HG03354 (cell line): ENCODE measurements at regions not wholly inside any gene's neighbourhood (a gene's known extent, or its start where the extent isn't known, plus 50 kb on each side); places are given as distances from the start of the nearest gene placed in this dataset.
"Not testable (repeated sequence)": the region's sequence is repeated elsewhere in the genome, so short reads cannot be mapped to it uniquely, and the experiment has no call there.

Experiments
- ATAC-seq: cut with Tn5 transposase; IDR thresholded peaks from one replicate; pipeline ENCODE4 v1.9.1; 2021; ENCODE audit warnings: mild to moderate bottlenecking; ENCODE audit not compliant: unreplicated experiment, poor library complexity, severe bottlenecking

DNA sequence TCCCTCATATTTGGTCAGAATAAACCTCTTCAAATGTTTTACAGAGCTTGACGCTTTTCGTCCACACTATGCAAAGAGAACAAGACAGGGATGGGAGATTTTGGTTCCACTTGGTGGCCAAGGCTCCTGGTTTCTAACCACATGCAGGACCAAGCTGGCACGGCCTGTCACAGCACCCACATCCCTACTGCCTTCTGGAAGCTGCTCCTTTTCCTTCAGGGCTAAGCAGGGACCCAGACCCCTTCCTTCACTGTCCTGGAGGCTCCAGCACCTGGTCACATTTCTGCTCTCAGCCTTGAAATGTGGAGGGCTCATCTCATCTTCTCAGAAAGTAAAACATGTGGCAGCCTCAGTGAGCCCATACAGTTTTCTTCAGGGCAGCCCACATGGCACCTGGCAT is 50.4 kb upstream of the ARHGEF7 start:
- no peak for ATAC-seq

DNA sequence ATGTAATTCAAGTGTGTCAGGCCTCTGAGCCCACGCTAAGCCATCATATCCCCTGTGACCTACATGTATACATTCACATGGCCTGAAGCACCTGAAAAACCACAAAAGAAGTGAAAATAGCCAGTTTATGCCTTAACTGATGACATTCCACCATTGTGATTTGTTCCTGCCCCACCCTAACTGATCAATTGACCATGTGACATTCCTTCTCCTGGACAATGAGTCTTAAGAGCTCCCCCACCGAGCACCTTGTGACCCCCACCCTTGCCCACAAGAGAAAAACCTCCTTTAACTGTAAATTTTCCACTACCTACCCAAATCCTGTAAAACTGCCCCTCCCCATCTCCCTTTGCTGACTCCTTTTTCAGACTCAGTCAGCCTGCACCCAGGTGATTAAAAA is 52.1 kb upstream of the ARHGEF7 start:
- ATAC-seq: no peak

DNA sequence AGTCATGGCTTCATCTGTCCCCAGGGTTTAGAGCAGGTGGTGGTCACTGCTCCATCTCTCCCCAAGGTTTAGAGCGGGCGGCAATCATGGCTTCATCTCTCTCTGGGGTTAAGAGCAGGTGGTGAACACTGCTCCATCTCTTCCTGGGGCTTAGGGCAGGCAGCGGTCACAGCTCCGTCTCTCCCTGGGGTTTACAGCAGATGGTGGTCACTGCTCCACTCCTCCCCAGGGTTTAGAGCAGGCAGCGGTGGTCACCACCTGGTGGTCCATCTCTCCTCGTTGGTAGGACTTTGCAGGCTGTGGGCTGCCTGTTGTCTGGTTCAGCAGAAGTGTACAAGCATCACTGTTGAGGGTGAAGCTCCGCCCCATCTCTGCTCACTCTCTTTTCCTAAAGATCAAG is 52.8 kb upstream of the ARHGEF7 start:
- no peak for ATAC-seq

DNA sequence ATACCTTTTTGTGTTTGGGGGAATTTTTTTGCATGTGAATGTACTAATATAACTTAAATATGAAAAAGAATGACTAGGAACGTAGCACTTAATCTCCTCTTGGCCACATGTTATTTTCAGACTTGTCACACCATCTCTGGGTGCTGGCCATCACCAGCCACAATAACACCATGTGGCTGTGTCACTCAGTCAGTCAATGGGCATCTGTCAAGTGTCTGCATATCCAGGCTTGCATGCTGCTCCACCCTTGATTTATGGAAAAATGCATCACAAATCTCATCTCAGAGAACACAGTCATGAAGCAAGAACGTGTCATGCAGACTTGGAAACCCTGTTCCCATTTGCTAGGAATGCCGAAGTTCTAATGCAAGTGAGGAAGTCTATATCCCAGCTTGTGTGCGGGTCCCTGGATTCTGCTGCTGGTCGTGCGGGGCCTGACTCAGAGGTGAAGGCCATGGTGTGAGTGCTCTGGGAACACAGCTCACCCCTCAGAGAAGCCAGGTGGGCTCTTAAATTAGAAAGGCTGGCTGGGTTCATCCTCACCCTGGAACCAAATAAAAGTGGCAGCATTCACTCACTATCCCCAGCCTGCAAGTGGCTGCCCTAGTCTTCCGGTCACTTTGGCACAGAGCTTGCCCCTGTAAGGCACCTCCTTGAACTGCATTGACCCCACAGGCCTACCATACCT is 53.6 kb upstream of the ARHGEF7 start:
- no peak for ATAC-seq

DNA sequence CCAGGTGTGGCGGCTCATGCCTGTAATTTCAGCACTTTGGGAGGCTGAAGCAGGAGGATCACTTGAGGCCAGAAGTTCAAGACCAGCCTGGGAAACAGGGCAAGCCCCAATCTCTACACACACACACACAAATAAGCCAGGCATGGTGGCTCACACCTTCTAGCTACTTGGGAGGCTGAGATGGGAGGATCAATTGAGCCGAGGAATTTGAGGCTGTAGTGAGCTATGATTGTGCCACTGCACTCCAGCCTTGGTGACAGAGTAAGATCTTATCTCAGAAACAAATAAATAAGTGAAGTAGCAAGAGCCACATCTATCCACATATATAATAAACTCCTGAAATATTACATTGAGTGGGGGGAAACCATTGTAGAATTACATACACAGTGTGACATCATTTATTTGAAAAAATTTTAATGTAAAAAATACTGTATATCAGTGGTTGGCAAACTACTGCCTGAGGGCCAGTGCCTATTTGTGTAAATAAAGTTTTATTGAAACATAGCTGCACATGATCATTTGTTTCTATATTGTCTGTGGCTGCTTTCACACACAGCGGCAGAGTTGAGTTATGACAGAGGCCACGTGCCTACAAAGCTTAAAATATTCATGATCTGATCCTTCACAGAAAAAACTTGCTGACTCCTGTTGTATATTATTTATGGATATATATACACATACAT is 54.7 kb upstream of the ARHGEF7 start:
- no peak for ATAC-seq

DNA sequence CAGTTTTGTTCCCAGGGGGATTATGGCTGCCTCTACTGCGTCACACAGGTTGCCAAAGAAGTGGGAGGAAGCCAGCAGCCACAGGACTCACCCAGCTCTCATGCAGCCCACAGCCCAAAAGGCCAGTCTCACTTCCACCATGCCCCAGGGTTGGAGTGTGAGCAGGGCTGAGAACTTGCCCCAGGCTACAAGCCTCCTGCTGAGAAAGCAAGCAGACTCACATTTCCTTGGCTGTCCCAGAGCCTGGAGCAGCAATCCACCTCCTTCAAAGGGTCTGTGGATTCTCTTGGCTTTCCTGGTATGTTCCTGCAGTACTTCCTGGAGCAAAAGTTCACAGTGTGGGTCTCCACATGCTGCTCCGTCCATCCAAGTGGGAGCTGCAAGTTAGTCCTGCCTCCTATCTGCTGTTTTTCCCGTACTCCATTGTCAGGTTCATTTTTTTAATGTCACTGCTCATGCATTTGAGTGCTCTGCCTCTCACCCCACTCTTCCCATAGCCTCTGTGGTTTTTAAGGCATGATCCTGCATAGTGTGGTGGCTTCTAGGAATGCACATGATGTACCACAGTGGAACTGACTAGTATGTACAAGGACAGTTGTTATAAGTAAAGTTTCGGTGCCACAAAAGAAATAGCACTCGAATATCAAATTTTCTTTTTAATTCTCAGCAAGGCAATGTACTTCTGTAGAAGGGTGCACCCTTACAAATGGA is 56.2 kb upstream of the ARHGEF7 start:
- no peak for ATAC-seq

DNA sequence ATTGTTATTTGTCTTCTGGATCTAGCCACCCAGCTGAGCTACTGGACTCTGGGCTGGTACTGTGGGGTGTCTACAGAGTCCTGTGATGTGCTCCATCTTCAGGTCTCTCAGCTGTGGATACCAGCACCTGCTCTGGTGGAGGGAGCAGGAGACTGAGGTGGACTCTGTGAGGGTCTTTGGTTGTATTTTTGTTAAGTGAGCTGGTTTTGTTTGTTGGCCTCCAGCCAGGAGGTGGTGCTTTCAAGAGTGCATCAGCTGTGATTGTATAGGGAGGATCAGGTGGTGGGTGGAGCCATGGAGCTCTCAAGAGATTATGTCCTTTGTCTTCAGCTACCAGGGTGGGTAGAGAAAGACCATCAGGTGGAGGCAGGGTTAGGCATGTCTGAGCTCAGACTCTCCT is 56.8 kb upstream of the ARHGEF7 start:
- not testable (repeated sequence) for ATAC-seq

DNA sequence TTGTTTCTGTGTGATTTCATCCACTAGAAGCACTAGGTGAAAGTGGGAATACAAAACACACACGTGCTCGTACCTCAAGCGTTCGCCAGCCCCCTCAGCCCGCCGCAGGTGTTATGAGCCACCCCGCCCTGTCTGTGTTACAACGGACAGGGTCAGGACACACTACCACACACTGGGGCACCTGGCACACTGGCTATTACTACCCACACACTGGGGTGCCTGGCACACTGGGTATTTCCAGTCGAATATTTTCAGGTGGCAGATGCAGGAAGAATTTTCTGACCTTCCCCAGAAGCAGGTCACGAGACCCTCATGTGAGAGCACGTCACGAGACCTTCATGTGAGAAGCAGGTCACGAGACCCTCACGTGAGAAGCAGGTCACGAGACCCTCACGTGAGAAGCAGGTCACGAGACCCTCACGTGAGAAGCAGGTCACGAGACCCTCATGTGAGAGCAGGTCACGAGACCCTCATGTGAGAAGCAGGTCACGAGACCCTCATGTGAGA is 63.3 kb upstream of the ARHGEF7 start:
- not testable (repeated sequence) for ATAC-seq

DNA sequence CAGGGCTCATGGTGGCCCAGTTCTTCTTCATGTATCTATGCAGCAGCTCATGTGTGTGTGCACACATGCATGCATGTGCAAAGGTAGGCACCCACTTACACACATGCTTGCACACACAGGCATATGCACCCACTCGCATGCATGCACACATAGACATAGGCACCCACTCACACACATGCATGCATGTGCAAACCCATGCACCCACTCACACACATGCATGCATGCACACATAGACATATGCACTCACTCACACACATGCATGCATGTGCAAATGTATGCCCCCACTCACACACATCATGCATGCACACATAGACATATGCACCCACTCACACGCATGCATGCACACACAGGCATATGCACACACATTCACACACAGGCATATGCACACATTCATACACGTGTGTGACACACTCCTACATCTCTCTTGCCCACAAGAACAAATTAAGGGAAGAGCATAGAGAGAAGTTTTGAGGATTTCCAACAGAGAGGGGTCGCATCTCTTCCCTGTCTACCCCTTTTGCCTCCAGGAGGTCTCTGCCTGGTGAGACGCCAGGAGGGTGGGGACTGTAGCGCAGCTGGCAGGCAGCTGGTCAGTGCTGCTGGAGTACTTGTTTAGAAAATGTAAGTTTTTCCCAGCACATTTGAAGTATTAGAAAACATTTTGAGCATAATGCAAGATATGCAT is 63.9 kb upstream of the ARHGEF7 start:
- ATAC-seq: no peak

DNA sequence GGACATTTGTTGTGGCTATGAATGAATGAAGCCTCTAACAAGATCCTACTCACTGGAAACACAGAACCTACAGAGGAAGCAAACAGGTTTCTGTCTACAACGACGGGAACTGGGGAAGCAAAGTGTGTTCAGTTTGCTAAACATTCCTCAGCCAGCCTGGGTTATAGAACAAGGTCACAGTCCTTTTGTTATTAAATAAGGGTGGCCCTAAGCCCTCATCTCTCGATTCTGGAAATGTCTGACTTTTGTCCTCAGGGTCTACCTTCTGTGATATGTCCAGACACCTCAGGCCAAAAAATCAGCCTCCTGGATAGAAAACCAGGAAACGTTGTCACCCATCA is 64.6 kb upstream of the ARHGEF7 start:
- no peak for ATAC-seq

DNA sequence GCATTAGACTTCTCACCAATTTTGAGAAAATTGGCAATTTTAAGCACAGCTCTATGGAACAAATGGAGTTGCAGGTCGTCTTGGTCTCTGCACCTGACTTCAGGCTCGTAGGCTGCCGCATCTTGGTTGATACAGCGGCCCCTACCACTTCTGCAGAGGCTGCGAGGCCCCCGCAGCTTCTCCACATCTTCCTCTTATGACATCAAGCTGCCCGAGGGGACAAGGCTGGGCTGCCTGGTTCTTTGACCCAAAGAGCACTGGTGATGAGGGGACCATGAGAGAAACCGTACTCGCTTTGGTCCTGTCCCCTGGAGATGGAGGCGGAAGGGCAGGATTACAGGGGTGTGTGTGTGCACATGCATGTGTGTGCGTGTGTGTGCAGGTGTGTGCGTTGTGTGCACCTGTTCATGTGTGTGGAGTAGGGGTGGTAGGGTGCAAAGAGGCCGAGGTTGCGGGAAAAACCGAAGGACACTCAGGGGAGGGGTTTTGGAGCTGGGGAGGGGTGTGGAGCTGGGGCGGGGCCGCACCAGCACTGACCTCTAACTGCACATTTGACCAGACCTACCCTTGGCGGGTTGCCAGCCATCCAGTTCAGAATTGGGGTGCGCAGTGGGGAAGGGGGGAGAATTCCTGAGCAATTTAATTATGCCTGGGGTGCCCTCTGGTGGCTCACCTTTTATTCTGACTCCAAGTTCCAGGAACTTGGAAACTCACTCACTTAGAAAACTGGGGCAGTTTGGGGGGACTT is 65.1 kb upstream of the ARHGEF7 start:
- ATAC-seq: no peak

DNA sequence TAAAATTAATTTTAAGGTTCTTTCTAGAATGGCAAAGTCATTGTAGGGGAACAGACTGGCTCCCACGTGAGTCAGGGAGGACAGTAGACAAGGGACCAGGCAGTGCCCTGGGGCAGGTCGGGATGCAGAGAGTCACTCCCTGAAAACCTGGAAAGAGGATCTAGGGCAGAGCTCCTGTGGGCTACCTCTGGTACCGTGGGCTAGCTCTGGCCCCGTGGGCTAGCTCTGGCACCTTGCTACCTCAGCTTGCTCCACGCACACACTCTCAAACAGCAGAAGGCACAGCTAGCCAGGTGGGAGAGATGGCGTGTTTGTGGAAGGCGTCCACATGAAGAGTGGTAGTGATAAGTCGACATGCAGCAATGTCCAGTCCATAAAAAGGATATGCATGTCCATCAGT is 66.7 kb upstream of the ARHGEF7 start:
- ATAC-seq: no peak

DNA sequence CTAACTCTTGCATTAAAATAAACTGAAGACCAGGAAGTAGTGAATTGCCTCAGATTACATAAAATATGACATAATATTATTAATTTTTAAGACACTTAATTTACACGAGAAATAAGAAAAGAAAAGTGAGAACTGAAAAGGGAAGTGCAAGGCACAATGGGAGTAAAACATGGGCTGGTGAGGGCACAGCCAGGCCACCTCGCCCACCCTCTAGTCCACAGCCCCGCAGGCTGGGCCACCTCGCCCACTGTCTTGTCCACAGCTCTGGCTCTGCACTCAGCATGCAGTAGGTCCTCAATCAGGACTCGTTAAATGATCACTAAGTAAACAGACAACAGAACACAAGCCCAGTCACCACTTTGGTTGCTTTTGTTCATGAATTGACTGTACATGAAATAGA is 67.8 kb upstream of the ARHGEF7 start:
- ATAC-seq: no peak

DNA sequence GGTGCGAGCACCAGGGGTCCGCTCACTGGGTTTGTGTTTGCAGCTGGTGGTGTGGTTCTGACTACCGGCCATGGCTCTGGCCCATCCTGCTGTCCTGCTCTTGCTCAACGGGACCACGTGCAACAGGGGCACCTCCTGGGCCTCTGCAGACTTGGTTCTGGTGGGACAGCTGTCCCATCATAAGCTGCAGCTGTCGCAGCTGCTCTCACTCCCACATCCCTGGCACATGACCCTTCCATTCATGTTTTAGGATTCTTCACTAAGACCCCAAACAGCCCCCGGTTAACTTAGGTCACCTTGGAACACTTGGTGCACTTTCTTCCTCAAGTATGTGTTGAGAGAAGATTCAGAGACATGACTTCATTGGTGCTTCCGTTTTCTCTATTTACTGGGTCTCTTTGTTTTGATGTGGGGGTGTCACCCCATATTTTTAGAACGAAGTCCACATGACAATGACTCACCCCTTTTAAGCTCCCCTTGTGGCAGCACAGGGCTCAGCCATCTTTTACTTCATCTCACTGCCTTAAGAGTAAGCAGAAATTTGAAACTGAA is 68.4 kb upstream of the ARHGEF7 start:
- ATAC-seq: peak; percentile 80

DNA sequence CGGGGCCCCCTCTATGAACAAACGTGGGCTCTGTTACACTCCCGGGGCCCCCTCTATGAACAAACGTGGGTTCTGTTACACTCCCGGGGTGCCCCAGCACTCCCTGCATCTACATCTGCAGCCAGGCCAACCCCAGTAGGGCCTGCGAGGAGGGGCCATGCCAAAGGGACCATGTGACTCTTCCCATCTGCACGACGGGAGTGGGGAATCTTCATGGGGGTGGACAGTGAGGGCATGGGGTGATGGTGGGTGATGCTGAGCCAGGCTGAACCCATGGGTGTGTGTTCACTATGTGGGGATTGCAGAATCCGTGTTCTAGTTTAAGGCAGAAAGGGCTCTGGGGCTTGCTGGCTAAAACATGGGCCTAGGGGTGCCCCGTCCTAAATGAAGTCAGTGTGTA is 69.9 kb upstream of the ARHGEF7 start:
- no peak for ATAC-seq

DNA sequence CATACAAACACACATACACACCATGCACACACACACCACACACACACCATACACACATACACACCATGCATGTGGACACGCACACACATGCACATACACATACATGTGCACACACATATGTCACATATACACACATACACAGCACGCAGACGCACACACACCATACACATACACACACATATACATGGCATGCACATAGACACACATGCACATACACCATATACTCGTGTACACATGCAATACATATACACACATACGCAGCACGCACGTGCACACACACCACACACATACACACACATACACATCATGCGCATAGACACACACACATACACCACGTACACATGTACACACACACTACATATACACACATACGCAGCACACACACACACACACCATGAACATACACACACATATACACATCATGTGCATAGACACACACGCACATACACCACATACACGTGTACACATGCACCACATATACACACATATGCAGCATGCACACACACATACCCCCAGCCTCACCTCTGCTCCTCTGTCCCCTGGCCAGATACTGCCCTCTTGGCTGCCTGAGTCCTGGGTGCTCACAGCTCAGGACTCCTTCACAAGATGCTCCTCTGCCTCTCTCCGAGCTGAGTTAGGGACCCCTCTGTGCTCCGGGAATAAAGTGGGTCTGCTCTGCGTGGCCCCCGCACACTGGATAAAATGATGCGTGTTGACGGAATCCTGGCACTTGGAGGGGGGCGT is 70.9 kb upstream of the ARHGEF7 start:
- no peak for ATAC-seq

DNA sequence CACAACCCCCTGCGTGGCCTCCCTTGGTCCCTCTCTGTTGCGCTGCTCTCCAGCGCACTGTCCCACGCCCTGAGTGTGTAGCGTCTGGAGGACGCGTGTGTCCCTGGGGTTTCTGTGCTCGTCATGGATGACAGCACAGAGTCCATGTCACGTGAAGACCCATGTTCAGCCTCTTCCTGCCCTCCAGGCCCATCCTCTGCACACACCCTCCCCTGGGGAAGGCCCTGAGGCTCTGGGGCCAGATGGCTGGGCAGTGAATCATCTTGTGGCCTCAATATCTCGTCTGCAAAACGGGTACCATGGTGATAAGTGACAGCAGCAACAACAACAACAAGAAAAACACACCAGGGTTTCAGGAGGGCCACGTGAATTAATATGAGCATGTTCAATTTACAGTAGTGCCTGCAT is 71.5 kb upstream of the ARHGEF7 start:
- no peak for ATAC-seq

DNA sequence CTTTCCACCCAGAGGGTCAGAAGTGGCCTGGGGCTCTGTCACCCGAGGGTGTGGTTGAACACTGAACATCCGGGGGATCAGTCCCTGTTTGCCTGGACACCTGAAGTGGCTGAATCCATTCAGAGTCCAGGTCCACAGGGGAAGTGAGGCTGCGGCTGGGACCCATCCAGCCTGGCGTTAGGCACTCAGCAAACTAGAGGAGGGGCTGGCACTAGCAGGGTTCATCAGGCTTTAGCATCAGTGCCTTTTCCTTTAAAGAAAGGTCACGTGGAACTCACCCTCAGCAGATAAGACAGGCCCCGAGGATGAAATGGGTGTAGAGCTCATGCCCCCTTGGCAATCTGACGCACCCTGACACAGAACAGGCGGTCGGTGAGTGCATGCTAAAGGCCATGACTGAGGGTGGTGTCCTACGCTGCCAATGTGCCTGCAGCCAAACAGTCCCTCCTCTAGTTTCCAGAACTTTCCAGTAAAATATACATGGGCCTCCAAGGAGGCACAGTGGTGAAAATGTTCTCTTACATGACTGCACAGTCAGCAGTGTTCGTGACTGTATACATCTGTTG is 72.4 kb upstream of the ARHGEF7 start:
- no peak for ATAC-seq

DNA sequence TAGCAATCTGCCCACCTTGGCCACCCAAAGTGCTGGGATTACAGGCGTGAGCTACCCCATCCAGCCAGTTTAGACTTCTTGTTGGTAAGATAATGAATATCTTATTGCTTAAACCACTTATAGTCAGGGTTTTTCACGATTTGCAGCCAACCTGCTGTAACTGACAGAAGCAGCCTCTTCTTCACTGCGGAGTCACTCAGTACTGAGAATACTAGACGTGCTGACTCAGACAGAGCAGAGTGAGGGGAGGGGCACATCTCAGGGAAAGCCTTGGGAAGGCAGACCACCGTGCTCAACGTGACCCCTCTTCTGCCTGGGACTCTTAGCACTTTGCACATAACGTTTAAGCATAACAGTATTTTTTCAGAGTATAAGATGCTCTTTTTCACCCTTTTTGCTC is 74.3 kb upstream of the ARHGEF7 start:
- ATAC-seq: no peak
